IMR-90 (cell line): ENCODE measurements at regions not wholly inside any gene's neighbourhood (a gene's known extent, or its start where the extent isn't known, plus 50 kb on each side); places are given as distances from the start of the nearest gene placed in this dataset.

Experiments used
- ATAC-seq: fragments of 200-7000 bp; cut with Tn5 transposase; 2 replicates; pipeline ENCODE4 v1.9.1; 2020; ENCODE audit warnings: low read depth, mild to moderate bottlenecking, moderate library complexity
- BruUV-seq: library from RNA; stranded (reverse); fragments of 400-500 nt; replicated peaks from 2 replicates; lab custom pipeline; 2021; lab: Mats Ljungman, UMichigan
- CTCF ChIA-PET: fragments of 300-600 bp; formaldehyde crosslinking; extraction: SDS; loops from one replicate; lab custom pipeline; 2021; ENCODE audit warnings: antibody characterized with exemption; lab: Yijun Ruan, JAX
- POLR2A ChIA-PET: fragments of 300-600 bp; sonication (Branson Sonifier 250); formaldehyde crosslinking; loops from one replicate; lab custom pipeline; 2022; ENCODE audit warnings: antibody characterized with exemption; ENCODE audit not compliant: unreplicated experiment; lab: Charles Lee
- DNase-seq: peaks from one replicate; pipeline ENCODE4 v3.0.0; 2013
- H2AFZ ChIP-seq: replicated peaks from 2 replicates; pipeline ENCODE3; 2013; ENCODE audit warnings: low read length, mild to moderate bottlenecking; ENCODE audit not compliant: poor library complexity
- H2AK5ac ChIP-seq: 2 replicates; pipeline ENCODE4 v1.6.1; 2013; ENCODE audit warnings: low read depth, low read length, inconsistent platforms
- H2AK9ac ChIP-seq: replicated peaks from 2 replicates; pipeline ENCODE3; 2013; ENCODE audit warnings: mild to moderate bottlenecking, low read depth, low read length, moderate library complexity; ENCODE audit not compliant: poor library complexity
- H2BK120ac ChIP-seq: 2 replicates; pipeline ENCODE4 v1.6.1; 2013; ENCODE audit warnings: low read depth, low read length, inconsistent platforms
- H2BK15ac ChIP-seq: 3 replicates; pipeline ENCODE4 v1.6.1; 2013; ENCODE audit warnings: low read depth, low read length, inconsistent platforms
- H2BK20ac ChIP-seq: 2 replicates; pipeline ENCODE4 v1.6.1; 2013; ENCODE audit warnings: low read depth, mild to moderate bottlenecking, inconsistent platforms, low read length, moderate library complexity
- H2BK5ac ChIP-seq: 2 replicates; pipeline ENCODE4 v1.6.1; 2013; ENCODE audit warnings: mild to moderate bottlenecking, low read depth, low read length, inconsistent platforms; ENCODE audit not compliant: poor library complexity, severe bottlenecking
- H3K14ac ChIP-seq: replicated peaks from 2 replicates; pipeline ENCODE4 v1.6.1; 2013; ENCODE audit warnings: low read depth, low read length, inconsistent platforms
- H3K18ac ChIP-seq: 2 replicates; pipeline ENCODE4 v1.6.1; 2013; ENCODE audit warnings: low read depth, low read length, control low read depth
- H3K23ac ChIP-seq: 2 replicates; pipeline ENCODE4 v1.6.1; 2013; ENCODE audit warnings: low read depth, low read length, inconsistent platforms
- H3K27ac ChIP-seq: 2 replicates; pipeline ENCODE4 v1.5.1; 2013; ENCODE audit warnings: mild to moderate bottlenecking, control low read depth, low read length; ENCODE audit not compliant: insufficient read depth
- H3K27me3 ChIP-seq: 2 replicates; pipeline ENCODE4 v1.6.1; 2013; ENCODE audit warnings: low read length; ENCODE audit not compliant: control insufficient read depth, insufficient read depth
- H3K36me3 ChIP-seq: 2 replicates; pipeline ENCODE4 v1.6.1; 2013; ENCODE audit warnings: low read length, mixed read lengths; ENCODE audit not compliant: control insufficient read depth, insufficient read depth
- H3K4ac ChIP-seq: 2 replicates; pipeline ENCODE4 v1.6.1; 2013; ENCODE audit warnings: low read depth, low read length, inconsistent platforms
- H3K4me1 ChIP-seq: 2 replicates; pipeline ENCODE4 v1.6.1; 2013; ENCODE audit warnings: low read length, mixed read lengths; ENCODE audit not compliant: control insufficient read depth, insufficient read depth
- H3K4me2 ChIP-seq: 2 replicates; pipeline ENCODE4 v1.6.1; 2013; ENCODE audit warnings: low read depth, mild to moderate bottlenecking, control low read depth, low read length, moderate library complexity
- H3K4me3 ChIP-seq: 2 replicates; pipeline ENCODE4 v1.5.1; 2013; ENCODE audit warnings: low read depth, mild to moderate bottlenecking, control low read depth, low read length, moderate library complexity; ENCODE audit not compliant: insufficient read depth
- H3K56ac ChIP-seq: 2 replicates; pipeline ENCODE4 v1.6.1; 2013; ENCODE audit warnings: low read length, inconsistent platforms; ENCODE audit not compliant: insufficient read depth; ENCODE audit errors: extremely low read depth
- H3K79me1 ChIP-seq, 2 experiments: 2 replicates each; pipeline ENCODE4 v1.6.1; 2013; ENCODE audit warnings: low read length in 2 of 2, inconsistent platforms in 1 of 2, low read depth in 1 of 2
- H3K9ac ChIP-seq: 2 replicates; pipeline ENCODE4 v1.6.1; 2013; ENCODE audit warnings: low read depth, low read length, control low read depth
- H3K9me1 ChIP-seq: 2 replicates; pipeline ENCODE4 v1.6.1; 2013; ENCODE audit warnings: low read length, inconsistent platforms; ENCODE audit not compliant: insufficient read depth
- H3K9me3 ChIP-seq: 2 replicates; pipeline ENCODE4 v1.6.1; 2013; ENCODE audit warnings: low read length; ENCODE audit not compliant: control insufficient read depth, insufficient read depth
- H4K20me1 ChIP-seq: 2 replicates; pipeline ENCODE4 v1.6.1; 2013; ENCODE audit warnings: low read length, inconsistent platforms; ENCODE audit not compliant: insufficient read depth
- H4K5ac ChIP-seq: 2 replicates; pipeline ENCODE4 v1.6.1; 2013; ENCODE audit warnings: mild to moderate bottlenecking, low read depth, low read length, control low read depth
- H4K8ac ChIP-seq, 2 experiments: 2 replicates each; pipeline ENCODE4 v1.6.1; 2013; ENCODE audit warnings: low read depth in 2 of 2, low read length in 2 of 2, control low read depth in 1 of 2, inconsistent platforms in 1 of 2
- H4K91ac ChIP-seq: 2 replicates; pipeline ENCODE4 v1.6.1; 2013; ENCODE audit warnings: low read depth, low read length, inconsistent platforms; ENCODE audit not compliant: insufficient read depth
- CTCF ChIP-seq: conservative IDR thresholded peaks from 2 replicates; pipeline ENCODE4 v1.5.1; 2012; ENCODE audit warnings: mild to moderate bottlenecking, low read depth, low read length, improper control_type of control experiment
- WGBS, 2 experiments: methylation state at CpG; one replicate each; pipeline versions ENCODE4 v1.1.5 to v1.1.7; 2013; ENCODE audit warnings: missing lambda C conversion rate in 2 of 2; ENCODE audit not compliant: insufficient read length in 1 of 2; ENCODE audit errors: extremely low coverage in 2 of 2; 5-methylcytosine and 5-hydroxymethylcytosine counted together
- dilution Hi-C: fragments of 300-500 bp; cut with HindIII; formaldehyde crosslinking; loops from one replicate; pipeline ENCODE4 v1.14.3; 2018; ENCODE audit warnings: low sequenced_read_pairs; ENCODE audit not compliant: unreplicated experiment
- in situ Hi-C: fragments of 300-500 bp; cut with MboI; formaldehyde crosslinking; loops from 3 replicates; pipeline ENCODE4 v1.14.3; 2019; ENCODE audit warnings: low sequenced_read_pairs, inconsistent platforms, mixed read lengths
- intact Hi-C: fragments of 100-400 bp; cut with micrococcal nuclease; formaldehyde crosslinking; loops from 2 replicates; pipeline ENCODE4 v1.10.0; 2022

GRCh38 chr2:235211056-235211455, 259.2 kb downstream of the SH3BP4 start:
- no peak overlapping the region for H2AFZ ChIP-seq
- ChIA-PET CTCF (no interaction called here), POLR2A (no interaction called here)
- H2AK5ac ChIP-seq: no peak overlapping the region
- no peak overlapping the region for H3K4ac ChIP-seq
- in situ Hi-C loops (no loop called here), intact Hi-C loops (no loop called here), dilution Hi-C loops (no loop called here)
- peaks cover 47% of the 10 kb centered on the region for H3K27me3 ChIP-seq
- H2BK15ac ChIP-seq: no peak overlapping the region
- no peaks in the 10 kb centered on the region for H3K36me3 ChIP-seq
- H2BK120ac ChIP-seq: no peak overlapping the region
- H2BK20ac ChIP-seq: no peak overlapping the region
- H3K4me3 ChIP-seq: no peak overlapping the region
- H4K20me1 ChIP-seq: no peaks in the 10 kb centered on the region
- H3K4me2 ChIP-seq: no peak overlapping the region
- no peak overlapping the region for H3K23ac ChIP-seq
- no peak overlapping the region for H4K5ac ChIP-seq
- no peak overlapping the region for H2BK5ac ChIP-seq
- DNase-seq (no peak), ATAC-seq (no peak)
- H3K18ac ChIP-seq: no peak overlapping the region
- no peaks in the 10 kb centered on the region for H3K4me1 ChIP-seq
- no peak overlapping the region for H2AK9ac ChIP-seq
- no peak overlapping the region for H3K27ac ChIP-seq
- no peak overlapping the region for H4K91ac ChIP-seq
- H3K56ac ChIP-seq: no peak overlapping the region
- no peak overlapping the region for H3K14ac ChIP-seq
- H3K9me1 ChIP-seq: no peaks in the 10 kb centered on the region
- no CpG with 5 or more reads among the region's 2 CpGs for WGBS, 2 experiments
- H3K9me3 ChIP-seq: no peaks in the 10 kb centered on the region
- BruUV-seq: no TSS peak
- no peak overlapping the region for H3K9ac ChIP-seq
- TF ChIP-seq CTCF: no peak
- no peak overlapping the region for H4K8ac ChIP-seq
- H3K79me1 ChIP-seq: no peaks in the 10 kb centered on the region
